IMR-90 (cell line): ENCODE measurements at regions not wholly inside any gene's neighbourhood (a gene's known extent, or its start where the extent isn't known, plus 50 kb on each side); places are given as distances from the start of the nearest gene placed in this dataset.
A peak's percentile ranks its signal among the peaks of the same experiment; 100 is the strongest.

ENCODE experiments used
- ATAC-seq: fragments of 200-7000 bp; cut with Tn5 transposase; 2 replicates; pipeline ENCODE4 v1.9.1; 2020; ENCODE audit warnings: low read depth, mild to moderate bottlenecking, moderate library complexity
- BruUV-seq: library from RNA; stranded (reverse); fragments of 400-500 nt; replicated peaks from 2 replicates; lab custom pipeline; 2021; lab: Mats Ljungman, UMichigan
- CTCF ChIA-PET: fragments of 300-600 bp; formaldehyde crosslinking; extraction: SDS; loops from one replicate; lab custom pipeline; 2021; ENCODE audit warnings: antibody characterized with exemption; lab: Yijun Ruan, JAX
- POLR2A ChIA-PET: fragments of 300-600 bp; sonication (Branson Sonifier 250); formaldehyde crosslinking; loops from one replicate; lab custom pipeline; 2022; ENCODE audit warnings: antibody characterized with exemption; ENCODE audit not compliant: unreplicated experiment; lab: Charles Lee
- DNase-seq: peaks from one replicate; pipeline ENCODE4 v3.0.0; 2013
- H2AFZ ChIP-seq: replicated peaks from 2 replicates; pipeline ENCODE3; 2013; ENCODE audit warnings: low read length, mild to moderate bottlenecking; ENCODE audit not compliant: poor library complexity
- H2AK5ac ChIP-seq: 2 replicates; pipeline ENCODE4 v1.6.1; 2013; ENCODE audit warnings: low read depth, low read length, inconsistent platforms
- H2AK9ac ChIP-seq: replicated peaks from 2 replicates; pipeline ENCODE3; 2013; ENCODE audit warnings: mild to moderate bottlenecking, low read depth, low read length, moderate library complexity; ENCODE audit not compliant: poor library complexity
- H2BK120ac ChIP-seq: 2 replicates; pipeline ENCODE4 v1.6.1; 2013; ENCODE audit warnings: low read depth, low read length, inconsistent platforms
- H2BK15ac ChIP-seq: 3 replicates; pipeline ENCODE4 v1.6.1; 2013; ENCODE audit warnings: low read depth, low read length, inconsistent platforms
- H2BK20ac ChIP-seq: 2 replicates; pipeline ENCODE4 v1.6.1; 2013; ENCODE audit warnings: low read depth, mild to moderate bottlenecking, inconsistent platforms, low read length, moderate library complexity
- H2BK5ac ChIP-seq: 2 replicates; pipeline ENCODE4 v1.6.1; 2013; ENCODE audit warnings: mild to moderate bottlenecking, low read depth, low read length, inconsistent platforms; ENCODE audit not compliant: poor library complexity, severe bottlenecking
- H3K14ac ChIP-seq: replicated peaks from 2 replicates; pipeline ENCODE4 v1.6.1; 2013; ENCODE audit warnings: low read depth, low read length, inconsistent platforms
- H3K18ac ChIP-seq: 2 replicates; pipeline ENCODE4 v1.6.1; 2013; ENCODE audit warnings: low read depth, low read length, control low read depth
- H3K23ac ChIP-seq: 2 replicates; pipeline ENCODE4 v1.6.1; 2013; ENCODE audit warnings: low read depth, low read length, inconsistent platforms
- H3K27ac ChIP-seq: 2 replicates; pipeline ENCODE4 v1.5.1; 2013; ENCODE audit warnings: mild to moderate bottlenecking, control low read depth, low read length; ENCODE audit not compliant: insufficient read depth
- H3K27me3 ChIP-seq: 2 replicates; pipeline ENCODE4 v1.6.1; 2013; ENCODE audit warnings: low read length; ENCODE audit not compliant: control insufficient read depth, insufficient read depth
- H3K36me3 ChIP-seq: 2 replicates; pipeline ENCODE4 v1.6.1; 2013; ENCODE audit warnings: low read length, mixed read lengths; ENCODE audit not compliant: control insufficient read depth, insufficient read depth
- H3K4ac ChIP-seq: 2 replicates; pipeline ENCODE4 v1.6.1; 2013; ENCODE audit warnings: low read depth, low read length, inconsistent platforms
- H3K4me1 ChIP-seq: 2 replicates; pipeline ENCODE4 v1.6.1; 2013; ENCODE audit warnings: low read length, mixed read lengths; ENCODE audit not compliant: control insufficient read depth, insufficient read depth
- H3K4me2 ChIP-seq: 2 replicates; pipeline ENCODE4 v1.6.1; 2013; ENCODE audit warnings: low read depth, mild to moderate bottlenecking, control low read depth, low read length, moderate library complexity
- H3K4me3 ChIP-seq: 2 replicates; pipeline ENCODE4 v1.5.1; 2013; ENCODE audit warnings: low read depth, mild to moderate bottlenecking, control low read depth, low read length, moderate library complexity; ENCODE audit not compliant: insufficient read depth
- H3K56ac ChIP-seq: 2 replicates; pipeline ENCODE4 v1.6.1; 2013; ENCODE audit warnings: low read length, inconsistent platforms; ENCODE audit not compliant: insufficient read depth; ENCODE audit errors: extremely low read depth
- H3K79me1 ChIP-seq, 2 experiments: 2 replicates each; pipeline ENCODE4 v1.6.1; 2013; ENCODE audit warnings: low read length in 2 of 2, inconsistent platforms in 1 of 2, low read depth in 1 of 2
- H3K9ac ChIP-seq: 2 replicates; pipeline ENCODE4 v1.6.1; 2013; ENCODE audit warnings: low read depth, low read length, control low read depth
- H3K9me1 ChIP-seq: 2 replicates; pipeline ENCODE4 v1.6.1; 2013; ENCODE audit warnings: low read length, inconsistent platforms; ENCODE audit not compliant: insufficient read depth
- H3K9me3 ChIP-seq: 2 replicates; pipeline ENCODE4 v1.6.1; 2013; ENCODE audit warnings: low read length; ENCODE audit not compliant: control insufficient read depth, insufficient read depth
- H4K20me1 ChIP-seq: 2 replicates; pipeline ENCODE4 v1.6.1; 2013; ENCODE audit warnings: low read length, inconsistent platforms; ENCODE audit not compliant: insufficient read depth
- H4K5ac ChIP-seq: 2 replicates; pipeline ENCODE4 v1.6.1; 2013; ENCODE audit warnings: mild to moderate bottlenecking, low read depth, low read length, control low read depth
- H4K8ac ChIP-seq, 2 experiments: 2 replicates each; pipeline ENCODE4 v1.6.1; 2013; ENCODE audit warnings: low read depth in 2 of 2, low read length in 2 of 2, control low read depth in 1 of 2, inconsistent platforms in 1 of 2
- H4K91ac ChIP-seq: 2 replicates; pipeline ENCODE4 v1.6.1; 2013; ENCODE audit warnings: low read depth, low read length, inconsistent platforms; ENCODE audit not compliant: insufficient read depth
- BHLHE40 ChIP-seq: fragments of 150-350 bp; IDR thresholded peaks from 2 replicates; pipeline ENCODE4 v1.6.1; 2016; ENCODE audit warnings: mild to moderate bottlenecking, low read depth, low read length
- CEBPB ChIP-seq: IDR thresholded peaks from 2 replicates; pipeline ENCODE4 v1.6.1; 2012; ENCODE audit warnings: low read depth, low read length, improper control_type of control experiment
- CTCF ChIP-seq: conservative IDR thresholded peaks from 2 replicates; pipeline ENCODE4 v1.5.1; 2012; ENCODE audit warnings: mild to moderate bottlenecking, low read depth, low read length, improper control_type of control experiment
- ELK1 ChIP-seq: fragments of 150-350 bp; IDR thresholded peaks from 2 replicates; pipeline ENCODE4 v1.6.1; 2016; ENCODE audit warnings: low read depth, mild to moderate bottlenecking, low read length, moderate library complexity, borderline replicate concordance
- MAFK ChIP-seq: IDR thresholded peaks from 2 replicates; pipeline ENCODE4 v1.6.1; 2012; ENCODE audit warnings: low read depth, low read length, improper control_type of control experiment
- MXI1 ChIP-seq: IDR thresholded peaks from 2 replicates; pipeline ENCODE4 v1.6.1; 2012; ENCODE audit warnings: low read depth, mild to moderate bottlenecking, low read length, moderate library complexity, borderline replicate concordance
- POLR2A ChIP-seq: IDR thresholded peaks from 2 replicates; pipeline ENCODE4 v1.6.1; 2012; ENCODE audit warnings: mild to moderate bottlenecking, low read depth, low read length
- RCOR1 ChIP-seq: IDR thresholded peaks from 2 replicates; pipeline ENCODE4 v1.6.1; 2012; ENCODE audit warnings: mild to moderate bottlenecking, low read length, improper control_type of control experiment; ENCODE audit not compliant: insufficient replicate concordance
- SMC3 ChIP-seq: fragments of 150-350 bp; IDR thresholded peaks from 2 replicates; pipeline ENCODE4 v1.6.1; 2016; ENCODE audit warnings: low read depth, mild to moderate bottlenecking, antibody characterized with exemption, low read length, moderate library complexity
- USF2 ChIP-seq: fragments of 150-350 bp; IDR thresholded peaks from 2 replicates; pipeline ENCODE4 v1.6.1; 2017; ENCODE audit warnings: mild to moderate bottlenecking, antibody characterized with exemption, low read length, low read depth
- WGBS, 2 experiments: methylation state at CpG; one replicate each; pipeline versions ENCODE4 v1.1.5 to v1.1.7; 2013; ENCODE audit warnings: missing lambda C conversion rate in 2 of 2; ENCODE audit not compliant: insufficient read length in 1 of 2; ENCODE audit errors: extremely low coverage in 2 of 2; 5-methylcytosine and 5-hydroxymethylcytosine counted together
- dilution Hi-C: fragments of 300-500 bp; cut with HindIII; formaldehyde crosslinking; loops from one replicate; pipeline ENCODE4 v1.14.3; 2018; ENCODE audit warnings: low sequenced_read_pairs; ENCODE audit not compliant: unreplicated experiment
- in situ Hi-C: fragments of 300-500 bp; cut with MboI; formaldehyde crosslinking; loops from 3 replicates; pipeline ENCODE4 v1.14.3; 2019; ENCODE audit warnings: low sequenced_read_pairs, inconsistent platforms, mixed read lengths
- intact Hi-C: fragments of 100-400 bp; cut with micrococcal nuclease; formaldehyde crosslinking; loops from 2 replicates; pipeline ENCODE4 v1.10.0; 2022

GRCh38 chr3:177944228-177944661 is 592.0 kb upstream of the KCNMB2 start:
- POLR2A ChIA-PET: no interaction called here
- no peak overlapping the region for H3K4me2 ChIP-seq
- no peak overlapping the region for H3K9ac ChIP-seq
- no peak overlapping the region for H2AK9ac ChIP-seq
- WGBS, 2 experiments: no CpG with 5 or more reads among the region's 2 CpGs
- no peaks in the 10 kb centered on the region for H3K4me1 ChIP-seq
- H2BK20ac ChIP-seq: no peak overlapping the region
- no peak overlapping the region for H2AFZ ChIP-seq
- in situ Hi-C loops (no loop called here), intact Hi-C loops (no loop called here), dilution Hi-C loops (no loop called here)
- H3K56ac ChIP-seq: no peak overlapping the region
- H2AK5ac ChIP-seq: no peak overlapping the region
- no peaks in the 10 kb centered on the region for H3K27me3 ChIP-seq
- no peak overlapping the region for H2BK15ac ChIP-seq
- H3K9me3 ChIP-seq: no peaks in the 10 kb centered on the region
- 0 out of 2 replicates have a peak overlapping the region, but pooled peaks have one; percentile 29 for H3K14ac ChIP-seq
- no peak overlapping the region for H3K18ac ChIP-seq
- H2BK5ac ChIP-seq: no peak overlapping the region
- TF ChIP-seq MXI1 (no peak), CEBPB (no peak), ELK1 (no peak), BHLHE40 (no peak), SMC3 (no peak), RCOR1 (no peak), MAFK (no peak), USF2 (no peak), CTCF (no peak), POLR2A (no peak)
- CTCF ChIA-PET: no interaction called here
- H4K8ac ChIP-seq: no peak overlapping the region
- DNase-seq (peak; percentile 2), ATAC-seq (no peak)
- no TSS peak for BruUV-seq
- H4K91ac ChIP-seq: no peak overlapping the region
- H3K27ac ChIP-seq: no peak overlapping the region
- no peak overlapping the region for H3K4ac ChIP-seq
- no peaks in the 10 kb centered on the region for H3K36me3 ChIP-seq
- H3K9me1 ChIP-seq: no peaks in the 10 kb centered on the region
- no peaks in the 10 kb centered on the region for H3K79me1 ChIP-seq
- no peak overlapping the region for H4K5ac ChIP-seq
- H2BK120ac ChIP-seq: no peak overlapping the region; the same call in 1 of the 2 replicates
- no peaks in the 10 kb centered on the region for H4K20me1 ChIP-seq
- H3K4me3 ChIP-seq: no peak overlapping the region
- H3K23ac ChIP-seq: no peak overlapping the region
